Glutamatergic neuron (in vitro differentiated cells): ENCODE measurements at regions not wholly inside any gene's neighbourhood (a gene's known extent, or its start where the extent isn't known, plus 50 kb on each side); places are given as distances from the start of the nearest gene placed in this dataset.

Source experiments
- DNase-seq: peaks from one replicate; pipeline ENCODE4 v3.0.0; 2022
- H3K27ac Mint-ChIP-seq: one replicate; pipeline ENCODE4 v1.8.0; 2020; ENCODE audit warnings: mild to moderate bottlenecking, mixed read lengths, inconsistent platforms; ENCODE audit not compliant: unreplicated experiment
- H3K27me3 Mint-ChIP-seq: one replicate; pipeline ENCODE4 v1.8.0; 2020; ENCODE audit warnings: mild to moderate bottlenecking, moderate library complexity, mixed read lengths, inconsistent platforms; ENCODE audit not compliant: unreplicated experiment
- H3K36me3 Mint-ChIP-seq: one replicate; pipeline ENCODE4 v1.8.0; 2020; ENCODE audit warnings: mild to moderate bottlenecking, mixed read lengths, inconsistent platforms; ENCODE audit not compliant: unreplicated experiment
- H3K4me1 Mint-ChIP-seq: one replicate; pipeline ENCODE4 v1.8.0; 2020; ENCODE audit warnings: mild to moderate bottlenecking, low read depth, mixed read lengths, inconsistent platforms; ENCODE audit not compliant: unreplicated experiment
- H3K4me3 Mint-ChIP-seq: one replicate; pipeline ENCODE4 v1.8.0; 2020; ENCODE audit warnings: mild to moderate bottlenecking, mixed read lengths, inconsistent platforms; ENCODE audit not compliant: unreplicated experiment
- H3K9me3 Mint-ChIP-seq: one replicate; pipeline ENCODE4 v1.8.0; 2020; ENCODE audit warnings: mild to moderate bottlenecking, moderate library complexity, mixed read lengths, inconsistent platforms; ENCODE audit not compliant: unreplicated experiment
- TF ChIP-seq, protein P1 (sequence below): fragments of 200-600 bp; sonication (generic); IDR thresholded peaks from one replicate; pipeline ENCODE4 v1.5.0; 2021; ENCODE audit not compliant: partially characterized antibody, unreplicated experiment

DNA sequence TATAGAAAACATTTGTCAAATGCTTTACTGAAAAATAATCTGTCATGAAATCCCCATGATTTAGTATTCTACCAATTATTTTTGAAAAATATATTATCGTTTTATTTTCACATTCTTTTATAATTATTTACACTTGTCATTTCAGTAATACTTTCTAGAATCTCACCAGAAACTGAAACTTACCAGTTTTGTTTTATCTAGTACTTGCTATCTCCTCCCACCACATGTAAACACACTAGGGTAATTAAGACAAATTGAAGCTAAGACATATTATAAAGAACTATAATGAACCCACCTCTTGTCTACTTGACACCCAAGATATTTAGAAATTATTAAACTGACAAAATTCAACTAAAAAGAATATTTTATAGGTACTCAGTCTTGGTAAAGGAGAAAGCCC, 51.5 kb upstream of the GRM3 start:
- Mint-ChIP-seq H3K4me1 (peaks cover 8% of the 10 kb centered on the region), H3K9me3 (no peaks in the 10 kb centered on the region), H3K27ac (no peak overlapping the region), H3K36me3 (no peaks in the 10 kb centered on the region), H3K27me3 (no peaks in the 10 kb centered on the region), H3K4me3 (no peak overlapping the region)
- DNase-seq, result no peak
- TF ChIP-seq, protein P1, sequence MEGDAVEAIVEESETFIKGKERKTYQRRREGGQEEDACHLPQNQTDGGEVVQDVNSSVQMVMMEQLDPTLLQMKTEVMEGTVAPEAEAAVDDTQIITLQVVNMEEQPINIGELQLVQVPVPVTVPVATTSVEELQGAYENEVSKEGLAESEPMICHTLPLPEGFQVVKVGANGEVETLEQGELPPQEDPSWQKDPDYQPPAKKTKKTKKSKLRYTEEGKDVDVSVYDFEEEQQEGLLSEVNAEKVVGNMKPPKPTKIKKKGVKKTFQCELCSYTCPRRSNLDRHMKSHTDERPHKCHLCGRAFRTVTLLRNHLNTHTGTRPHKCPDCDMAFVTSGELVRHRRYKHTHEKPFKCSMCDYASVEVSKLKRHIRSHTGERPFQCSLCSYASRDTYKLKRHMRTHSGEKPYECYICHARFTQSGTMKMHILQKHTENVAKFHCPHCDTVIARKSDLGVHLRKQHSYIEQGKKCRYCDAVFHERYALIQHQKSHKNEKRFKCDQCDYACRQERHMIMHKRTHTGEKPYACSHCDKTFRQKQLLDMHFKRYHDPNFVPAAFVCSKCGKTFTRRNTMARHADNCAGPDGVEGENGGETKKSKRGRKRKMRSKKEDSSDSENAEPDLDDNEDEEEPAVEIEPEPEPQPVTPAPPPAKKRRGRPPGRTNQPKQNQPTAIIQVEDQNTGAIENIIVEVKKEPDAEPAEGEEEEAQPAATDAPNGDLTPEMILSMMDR, result no peak

DNA sequence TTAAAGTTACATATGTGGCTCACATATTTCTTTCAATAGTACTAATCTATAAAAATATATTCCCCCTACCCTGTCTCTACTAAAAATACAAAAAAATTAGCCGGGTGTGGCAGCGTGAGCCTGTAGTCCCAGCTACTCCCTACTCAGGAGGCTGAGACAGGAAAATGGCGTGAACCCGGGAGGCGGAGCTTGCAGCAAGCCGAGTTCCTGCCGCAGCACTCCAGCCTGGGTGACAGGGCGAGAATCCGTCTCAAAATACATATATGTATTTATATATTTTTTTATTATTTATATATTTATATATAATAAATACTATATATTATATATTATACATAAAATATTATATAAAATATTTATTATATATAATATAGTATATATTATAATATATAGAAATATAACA, 69.7 kb upstream of the GRM3 start:
- no peaks in the 10 kb centered on the region for H3K4me1 Mint-ChIP-seq
- no peak overlapping the region for H3K27ac Mint-ChIP-seq
- no peak for DNase-seq
- H3K36me3 Mint-ChIP-seq, result no peaks in the 10 kb centered on the region
- H3K27me3 Mint-ChIP-seq, result no peaks in the 10 kb centered on the region
- H3K4me3 Mint-ChIP-seq, result no peak overlapping the region
- peaks cover 1% of the 10 kb centered on the region for H3K9me3 Mint-ChIP-seq
- TF ChIP-seq, protein P1, result no peak

DNA sequence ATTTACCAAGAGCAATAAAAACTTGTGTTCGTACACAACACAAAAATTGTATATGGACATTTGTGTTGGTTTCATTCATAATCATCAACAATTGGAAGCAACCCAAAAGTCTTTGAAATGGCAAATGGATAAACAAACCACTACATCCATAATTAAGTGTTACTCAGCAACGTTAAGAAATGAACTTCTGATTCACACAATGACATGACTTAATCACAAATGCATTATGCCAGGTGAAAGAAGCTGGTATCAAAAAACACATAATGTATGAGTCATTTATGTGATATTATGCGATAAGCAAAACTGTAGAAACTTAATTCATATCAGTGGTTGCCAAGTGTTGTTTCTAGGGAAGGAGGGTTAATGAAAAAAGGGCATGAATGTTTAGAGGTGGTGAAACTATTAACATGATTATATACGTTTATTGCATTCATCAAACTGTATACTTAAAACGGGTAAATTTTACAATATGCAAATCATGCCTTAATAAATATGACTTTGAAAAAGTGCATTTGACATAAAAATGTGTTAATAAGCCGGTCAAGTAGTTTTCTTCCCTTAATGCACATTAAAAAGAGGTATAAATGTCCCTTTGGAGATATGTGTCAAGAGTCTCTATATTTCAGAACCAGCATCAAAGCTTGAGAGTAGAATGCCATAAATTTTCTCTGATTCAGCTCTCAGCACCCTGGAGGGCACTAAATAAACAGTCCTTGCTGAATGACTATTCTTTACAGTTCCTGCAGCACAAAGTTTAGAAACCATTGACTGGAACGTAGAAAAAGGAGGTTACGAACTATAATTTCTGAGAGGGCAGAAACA, 84.8 kb upstream of the GRM3 start:
- H3K27ac Mint-ChIP-seq, result no peak overlapping the region
- H3K4me1 Mint-ChIP-seq, result no peaks in the 10 kb centered on the region
- no peak overlapping the region for H3K4me3 Mint-ChIP-seq
- TF ChIP-seq, protein P1, result no peak
- H3K36me3 Mint-ChIP-seq, result no peaks in the 10 kb centered on the region
- no peaks in the 10 kb centered on the region for H3K27me3 Mint-ChIP-seq
- no peaks in the 10 kb centered on the region for H3K9me3 Mint-ChIP-seq
- no peak for DNase-seq

DNA sequence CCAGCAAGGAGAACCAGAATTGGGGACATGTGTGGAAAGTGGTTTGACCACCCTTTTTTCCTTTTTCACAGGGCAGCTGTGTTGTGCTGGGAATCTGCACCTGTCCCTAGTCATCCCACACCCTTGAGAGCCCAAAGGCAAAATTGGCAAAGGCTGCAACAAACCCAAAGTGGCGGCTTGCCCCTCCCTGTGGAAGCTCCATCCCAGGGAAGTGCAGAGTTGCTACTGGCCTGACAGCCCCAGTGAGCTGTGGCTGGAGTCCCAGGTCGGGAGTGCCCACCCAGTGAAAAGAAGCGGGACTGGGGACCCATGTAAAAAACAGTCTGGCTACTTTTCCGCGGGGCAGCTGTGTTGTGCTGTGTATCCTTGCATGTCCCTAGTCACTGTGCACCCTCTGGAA, 109.1 kb upstream of the GRM3 start:
- Mint-ChIP-seq H3K27ac (no peak overlapping the region), H3K36me3 (no peaks in the 10 kb centered on the region), H3K27me3 (no peaks in the 10 kb centered on the region), H3K4me3 (no peak overlapping the region), H3K4me1 (no peaks in the 10 kb centered on the region), H3K9me3 (no peaks in the 10 kb centered on the region)
- no peak for DNase-seq
- TF ChIP-seq, protein P1, result no peak

DNA sequence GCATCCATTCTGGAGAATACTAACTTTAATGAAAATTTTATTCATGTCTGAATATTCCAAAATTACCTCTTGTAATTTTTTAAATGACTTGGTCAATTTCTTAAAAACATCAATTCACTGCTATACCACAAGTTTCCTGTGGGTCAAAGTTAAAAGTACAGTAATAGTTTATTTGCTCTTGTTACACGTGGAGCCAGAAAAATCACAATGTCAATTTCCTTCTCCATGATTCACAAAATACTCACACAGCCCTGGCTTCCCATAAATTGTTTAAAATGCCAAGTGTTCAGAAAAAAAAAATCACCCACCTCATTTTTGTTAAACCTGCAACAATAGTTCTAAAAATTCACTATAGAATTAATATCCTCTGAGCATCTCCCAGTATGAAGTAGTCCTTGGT, 139.5 kb upstream of the GRM3 start:
- Mint-ChIP-seq H3K9me3 (no peaks in the 10 kb centered on the region), H3K27ac (no peak overlapping the region), H3K27me3 (no peaks in the 10 kb centered on the region), H3K36me3 (no peaks in the 10 kb centered on the region), H3K4me3 (no peak overlapping the region), H3K4me1 (peaks cover 3% of the 10 kb centered on the region)
- TF ChIP-seq, protein P1, result no peak
- no peak for DNase-seq
